ENCODE measurements at regions not wholly inside any gene's neighbourhood (a gene's known extent, or its start where the extent isn't known, plus 50 kb on each side); places are given as distances from the start of the nearest gene placed in this dataset.
A peak's percentile ranks its signal among the peaks of the same experiment; 100 is the strongest.

DNA sequence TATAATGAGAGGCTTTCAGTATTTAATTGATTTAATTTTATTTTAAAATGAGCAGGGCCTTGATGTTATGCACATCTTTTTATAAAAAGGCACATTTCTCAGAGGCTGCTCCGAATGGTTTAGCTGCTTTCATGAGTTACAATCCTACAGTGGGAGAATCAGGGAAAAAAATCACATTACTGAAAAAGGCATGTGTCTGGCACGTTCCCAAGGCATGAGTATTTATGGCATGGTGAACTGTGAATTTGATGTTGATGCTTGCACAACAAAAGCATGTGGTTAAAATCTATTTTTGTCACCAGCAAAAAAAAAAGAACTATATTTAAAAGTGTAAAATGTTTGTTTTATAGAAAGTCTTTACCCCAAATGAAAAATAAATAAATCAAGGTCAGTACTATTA lies 485.2 kb upstream of the ROBO2 start:
- 20 to 39% (median 33%) methylated on average over 2 of the region's 2 CpGs for WGBS, 5 donors
- H3K27me3 ChIP-seq: no peaks in the 10 kb centered on the region
- H3K27ac ChIP-seq: no peak overlapping the region
- TF ChIP-seq, protein P1, sequence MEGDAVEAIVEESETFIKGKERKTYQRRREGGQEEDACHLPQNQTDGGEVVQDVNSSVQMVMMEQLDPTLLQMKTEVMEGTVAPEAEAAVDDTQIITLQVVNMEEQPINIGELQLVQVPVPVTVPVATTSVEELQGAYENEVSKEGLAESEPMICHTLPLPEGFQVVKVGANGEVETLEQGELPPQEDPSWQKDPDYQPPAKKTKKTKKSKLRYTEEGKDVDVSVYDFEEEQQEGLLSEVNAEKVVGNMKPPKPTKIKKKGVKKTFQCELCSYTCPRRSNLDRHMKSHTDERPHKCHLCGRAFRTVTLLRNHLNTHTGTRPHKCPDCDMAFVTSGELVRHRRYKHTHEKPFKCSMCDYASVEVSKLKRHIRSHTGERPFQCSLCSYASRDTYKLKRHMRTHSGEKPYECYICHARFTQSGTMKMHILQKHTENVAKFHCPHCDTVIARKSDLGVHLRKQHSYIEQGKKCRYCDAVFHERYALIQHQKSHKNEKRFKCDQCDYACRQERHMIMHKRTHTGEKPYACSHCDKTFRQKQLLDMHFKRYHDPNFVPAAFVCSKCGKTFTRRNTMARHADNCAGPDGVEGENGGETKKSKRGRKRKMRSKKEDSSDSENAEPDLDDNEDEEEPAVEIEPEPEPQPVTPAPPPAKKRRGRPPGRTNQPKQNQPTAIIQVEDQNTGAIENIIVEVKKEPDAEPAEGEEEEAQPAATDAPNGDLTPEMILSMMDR (IDR thresholded peaks at IDR 0.05): no peak
- no peak for TF ChIP-seq EP300 (IDR thresholded peaks at IDR 0.05)
- H3K4me3 ChIP-seq: no peak overlapping the region
- H3K9me3 ChIP-seq: peaks cover 0 to 10% (median 4%) of the 10 kb centered on the region in 4 donors
- DNase-seq: peak in 1 of 2 donors; percentile 55
- no peaks in the 10 kb centered on the region for H3K4me1 ChIP-seq
- no peaks in the 10 kb centered on the region for H3K36me3 ChIP-seq
- intact Hi-C loops (cut with DNase I; ENCODE audit: low total_unique reads): no loop called here

DNA sequence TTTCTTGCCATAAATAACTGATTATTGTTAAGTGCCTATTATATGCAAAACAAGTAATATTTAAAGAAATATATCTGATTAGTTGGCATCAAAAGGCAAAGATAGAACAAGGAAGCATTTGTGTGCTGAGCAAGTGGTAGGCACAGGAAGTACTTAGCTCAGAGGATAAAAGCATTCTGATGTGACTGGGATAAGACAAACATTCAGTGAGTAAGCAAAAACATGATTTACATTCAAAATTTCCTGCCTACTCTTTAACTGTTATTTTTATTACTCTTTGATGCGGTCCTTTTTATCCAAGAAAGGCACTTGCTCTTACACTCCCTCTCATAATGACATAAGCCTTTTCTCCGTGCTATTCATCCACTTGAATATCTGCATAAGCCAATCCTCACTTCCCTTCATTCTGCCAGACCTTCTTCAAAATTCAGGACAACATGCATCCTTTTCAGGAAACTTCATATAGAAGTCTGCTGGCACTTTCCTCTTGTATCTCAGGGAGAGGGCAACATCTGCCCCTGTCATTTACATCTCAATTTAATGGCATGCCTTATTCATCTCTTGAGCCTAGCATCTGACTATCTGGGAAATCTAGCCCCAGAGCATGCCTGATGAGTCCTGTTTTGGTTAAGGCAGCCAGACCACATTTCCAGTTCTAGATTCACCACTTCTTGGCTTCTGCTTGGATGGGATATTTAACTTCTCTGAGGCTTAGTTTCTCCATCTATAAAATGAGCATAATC lies 478.2 kb upstream of the ROBO2 start:
- WGBS, 5 donors: 39 to 49% (median 42%) methylated on average over 2 of the region's 2 CpGs
- Histone ChIP-seq H3K4me1 (no peaks in the 10 kb centered on the region), H3K27me3 (no peaks in the 10 kb centered on the region), H3K36me3 (no peaks in the 10 kb centered on the region), H3K9me3 (no peaks in the 10 kb centered on the region), H3K4me3 (no peak overlapping the region), H3K27ac (no peak overlapping the region)
- no peak for DNase-seq
- TF ChIP-seq, protein P1 (IDR thresholded peaks at IDR 0.05): no peak
- intact Hi-C loops (cut with DNase I; ENCODE audit: low total_unique reads): no loop called here

DNA sequence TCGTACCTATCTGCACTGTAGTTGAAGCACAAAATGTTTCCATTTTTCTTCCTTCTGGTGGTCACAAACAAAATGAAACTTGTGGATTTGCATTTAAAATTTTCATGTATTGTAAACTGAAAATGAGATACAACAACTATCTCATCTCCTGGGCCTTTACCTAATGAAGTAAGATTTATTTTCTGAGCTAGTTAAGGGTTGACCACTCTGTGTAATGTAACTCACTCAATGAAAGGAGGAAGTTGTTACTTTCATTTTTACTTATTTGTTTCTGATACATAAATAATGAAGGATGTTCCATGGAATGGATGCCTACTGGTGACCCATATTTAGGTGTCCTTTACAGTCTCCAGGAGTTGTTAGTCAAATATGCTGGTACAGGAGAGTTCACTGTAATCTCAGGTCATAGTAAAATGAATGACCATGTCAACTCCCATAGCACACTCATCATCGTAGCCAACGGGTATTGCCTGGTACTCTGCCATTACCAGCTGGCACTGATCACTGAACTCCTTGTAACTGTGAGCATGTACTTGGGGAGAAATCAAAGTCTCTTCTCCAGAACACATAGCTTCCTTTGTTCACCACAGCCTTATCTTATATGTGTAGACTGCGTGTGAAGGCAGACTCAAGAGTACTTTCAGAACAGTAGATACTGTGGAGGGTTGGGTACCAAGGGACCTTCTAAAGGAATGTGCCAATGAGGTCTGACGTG lies 474.2 kb upstream of the ROBO2 start:
- intact Hi-C loops (cut with DNase I; ENCODE audit: low total_unique reads): no loop called here
- H3K27me3 ChIP-seq: no peaks in the 10 kb centered on the region
- no peak for DNase-seq
- H3K27ac ChIP-seq: no peak overlapping the region
- H3K4me3 ChIP-seq: no peak overlapping the region
- H3K9me3 ChIP-seq: no peaks in the 10 kb centered on the region
- peaks cover 0 to 3% (median 0%) of the 10 kb centered on the region in 4 donors for H3K4me1 ChIP-seq
- TF ChIP-seq EP300 (IDR thresholded peaks at IDR 0.05) (no peak), POLR2AphosphoS5 (IDR thresholded peaks at IDR 0.05) (no peak), POLR2A (IDR thresholded peaks at IDR 0.05) (no peak)
- TF ChIP-seq, protein P1 (IDR thresholded peaks at IDR 0.05): no peak
- WGBS, 5 donors: 47 to 69% (median 59%) methylated on average over 5 of the region's 5 CpGs
- no peaks in the 10 kb centered on the region for H3K36me3 ChIP-seq

DNA sequence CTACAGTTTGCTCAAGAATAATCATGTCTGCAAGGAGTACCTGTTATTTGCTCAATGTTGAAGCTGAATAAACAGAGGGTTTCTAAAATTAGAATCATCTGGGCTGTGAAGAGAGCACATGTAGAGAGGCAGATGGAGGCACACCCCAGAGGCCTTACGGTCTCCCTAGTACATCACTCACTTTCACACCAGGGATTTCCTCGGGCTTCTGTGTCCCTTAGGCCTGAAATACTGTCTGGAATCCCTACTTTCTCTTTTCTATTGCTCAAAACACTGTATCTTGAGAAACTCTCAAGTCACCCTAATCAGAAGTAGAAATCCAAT lies 473.7 kb upstream of the ROBO2 start:
- no peak overlapping the region for H3K4me3 ChIP-seq
- H3K27ac ChIP-seq: no peak overlapping the region
- intact Hi-C loops (cut with DNase I; ENCODE audit: low total_unique reads): no loop called here
- H3K27me3 ChIP-seq: no peaks in the 10 kb centered on the region
- TF ChIP-seq, protein P1 (IDR thresholded peaks at IDR 0.05): no peak
- TF ChIP-seq POLR2AphosphoS5 (IDR thresholded peaks at IDR 0.05) (no peak), EP300 (IDR thresholded peaks at IDR 0.05) (no peak), POLR2A (IDR thresholded peaks at IDR 0.05) (no peak)
- peaks cover 0 to 8% (median 0%) of the 10 kb centered on the region in 4 donors for H3K4me1 ChIP-seq
- DNase-seq: no peak
- H3K36me3 ChIP-seq: no peaks in the 10 kb centered on the region
- WGBS, 5 donors: 63 to 79% (median 73%) methylated on average over 2 of the region's 2 CpGs
- no peaks in the 10 kb centered on the region for H3K9me3 ChIP-seq

Data from stomach (tissue), 8 donors.